Activated T-helper 1 cell treated with anti-CD3 and anti-CD28 coated beads, Interleukin-2, amount 50 U/mL, for 16 hours (primary cell): ENCODE measurements at regions not wholly inside any gene's neighbourhood (a gene's known extent, or its start where the extent isn't known, plus 50 kb on each side); places are given as distances from the start of the nearest gene placed in this dataset.
"Not testable (repeated sequence)": the region's sequence is repeated elsewhere in the genome, so short reads cannot be mapped to it uniquely, and the experiment has no call there.

Experiments used
- DNase-seq, 2 donors: peaks; one replicate each; pipeline ENCODE4 v3.0.0-alpha.2; 2020; ENCODE audit warnings: low read depth in 1 of 2, low spot score in 1 of 2

- DNase-seq, result no peak
Observed at GRCh38 chr1:209101106-209101505, 482.4 kb upstream of the CAMK1G start.

DNA sequence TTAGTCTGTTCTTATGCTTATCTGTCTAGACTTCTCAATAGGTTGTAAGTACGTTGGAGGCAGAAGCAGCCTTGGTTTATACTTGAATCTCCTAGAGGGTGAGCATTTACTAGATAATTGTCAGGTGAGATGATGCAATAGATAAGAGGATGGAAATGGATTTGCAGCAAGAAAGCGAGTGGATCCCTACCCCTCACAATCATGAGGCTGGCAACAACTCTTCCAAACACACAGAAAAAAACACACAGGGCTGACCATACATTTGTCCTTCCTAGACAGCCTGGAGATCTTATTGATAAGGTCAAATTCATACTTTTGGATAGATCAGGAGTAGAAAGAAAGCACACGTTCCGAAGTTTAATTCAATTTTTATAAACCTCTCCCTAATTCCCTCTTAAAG lies 481.4 kb upstream of the CAMK1G start:
- no peak for DNase-seq

DNA sequence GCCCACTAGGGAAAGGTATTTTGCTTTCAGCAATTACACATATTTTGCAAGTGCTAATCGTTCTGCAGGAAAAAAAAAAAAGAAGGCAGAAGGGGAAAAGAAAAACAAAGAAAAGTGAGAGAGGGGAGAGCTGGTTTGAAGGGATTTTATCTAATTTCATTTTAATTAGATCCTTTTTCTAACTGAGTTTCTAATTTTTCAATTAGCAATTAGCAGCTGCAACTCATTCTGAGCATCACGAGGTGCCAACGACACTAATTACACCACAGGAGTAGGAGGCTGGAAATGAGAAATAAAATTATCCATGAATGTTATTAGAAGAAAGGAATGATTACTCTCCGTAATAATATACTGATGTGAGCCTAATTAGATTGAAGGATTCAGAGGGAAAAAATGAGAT lies 481.0 kb upstream of the CAMK1G start:
- no peak for DNase-seq

DNA sequence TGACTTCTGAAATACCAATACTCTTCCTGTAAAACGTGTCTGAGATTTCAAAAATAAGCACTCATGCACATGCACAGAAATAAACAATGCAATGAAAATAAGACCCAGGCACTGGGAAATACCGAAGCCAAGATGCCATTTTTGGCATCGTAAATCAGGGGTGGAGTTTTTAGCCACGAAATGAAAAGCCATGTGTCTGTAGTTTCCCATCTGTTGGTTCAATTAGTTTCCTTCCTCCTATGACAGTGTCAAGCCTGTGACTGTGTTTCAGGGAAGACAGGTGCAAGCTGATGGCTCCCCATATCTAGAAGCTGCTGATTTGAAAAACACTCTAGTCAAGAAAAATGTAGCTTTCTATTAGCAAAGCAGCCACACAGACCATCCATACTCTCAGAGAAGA lies 480.4 kb upstream of the CAMK1G start:
- DNase-seq, result no peak

- DNase-seq, result no peak
Observed at GRCh38 chr1:209104646-209105045, 478.9 kb upstream of the CAMK1G start.

DNA sequence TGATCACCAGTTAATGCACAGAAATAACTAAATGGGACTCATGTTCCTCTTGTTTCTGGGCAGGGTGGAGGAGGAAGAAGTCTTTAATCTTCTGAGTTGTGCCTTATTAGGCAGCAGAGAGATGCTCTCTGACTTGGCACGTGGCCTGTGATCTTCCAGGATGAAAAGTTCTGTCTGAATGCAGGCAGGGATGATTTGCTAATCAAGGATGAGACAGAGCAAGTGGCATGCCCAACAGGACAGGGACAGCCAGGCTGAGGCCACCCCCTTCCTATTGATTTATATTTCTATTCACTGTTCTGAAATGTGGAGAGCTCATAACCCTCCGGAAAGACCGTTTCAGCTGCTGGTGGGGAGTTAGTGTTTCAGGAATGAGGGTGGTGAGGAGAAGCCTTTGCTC lies 477.8 kb upstream of the CAMK1G start:
- DNase-seq, result no peak

DNA sequence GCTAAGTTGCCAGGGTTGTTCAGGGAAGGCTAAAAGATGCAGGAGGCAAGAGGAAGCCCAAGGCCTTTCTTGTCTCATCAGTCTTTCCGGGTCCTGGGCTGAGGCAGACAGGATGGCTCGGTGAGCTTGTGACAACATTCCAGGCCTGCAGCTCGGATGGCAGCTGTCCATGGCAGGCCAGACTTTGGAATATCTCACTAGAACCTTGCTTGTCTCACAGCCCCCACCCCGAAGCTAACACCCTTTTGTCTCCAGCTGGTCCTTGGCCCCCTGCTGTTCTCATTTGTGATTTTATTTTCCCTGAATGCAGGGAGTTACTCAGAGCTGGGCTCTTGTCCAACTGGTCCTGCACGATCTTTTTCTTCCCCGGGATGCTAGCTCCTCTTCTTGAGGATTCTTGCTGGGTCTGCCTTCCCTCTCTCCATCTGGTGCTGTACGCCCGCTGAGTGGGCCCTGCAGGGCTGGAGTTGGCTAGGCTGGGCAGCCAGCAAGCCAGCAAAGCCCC lies 477.2 kb upstream of the CAMK1G start:
- DNase-seq, result no peak

- DNase-seq, result no peak
Observed at GRCh38 chr1:209106861-209107260, 476.7 kb upstream of the CAMK1G start.

DNA sequence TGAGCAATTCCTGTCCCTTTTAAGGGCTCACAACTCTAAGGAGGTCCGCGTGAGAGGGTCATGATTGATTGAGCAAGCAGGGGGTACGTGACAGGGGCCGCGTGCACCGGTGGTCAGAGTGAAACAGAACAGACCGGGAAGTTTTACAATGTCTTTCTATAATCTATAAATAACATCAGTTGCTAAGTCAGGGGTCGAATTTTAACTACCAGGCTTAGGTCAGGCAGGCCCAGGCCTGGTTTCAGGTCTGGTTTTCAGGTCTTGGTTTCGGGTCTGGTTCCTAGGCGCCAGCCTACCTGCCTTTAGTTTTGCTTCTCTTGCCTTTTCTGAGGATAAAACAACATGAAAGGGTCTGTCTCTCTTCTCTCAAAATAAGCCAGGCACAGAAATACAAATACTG lies 476.0 kb upstream of the CAMK1G start:
- DNase-seq, result no peak

DNA sequence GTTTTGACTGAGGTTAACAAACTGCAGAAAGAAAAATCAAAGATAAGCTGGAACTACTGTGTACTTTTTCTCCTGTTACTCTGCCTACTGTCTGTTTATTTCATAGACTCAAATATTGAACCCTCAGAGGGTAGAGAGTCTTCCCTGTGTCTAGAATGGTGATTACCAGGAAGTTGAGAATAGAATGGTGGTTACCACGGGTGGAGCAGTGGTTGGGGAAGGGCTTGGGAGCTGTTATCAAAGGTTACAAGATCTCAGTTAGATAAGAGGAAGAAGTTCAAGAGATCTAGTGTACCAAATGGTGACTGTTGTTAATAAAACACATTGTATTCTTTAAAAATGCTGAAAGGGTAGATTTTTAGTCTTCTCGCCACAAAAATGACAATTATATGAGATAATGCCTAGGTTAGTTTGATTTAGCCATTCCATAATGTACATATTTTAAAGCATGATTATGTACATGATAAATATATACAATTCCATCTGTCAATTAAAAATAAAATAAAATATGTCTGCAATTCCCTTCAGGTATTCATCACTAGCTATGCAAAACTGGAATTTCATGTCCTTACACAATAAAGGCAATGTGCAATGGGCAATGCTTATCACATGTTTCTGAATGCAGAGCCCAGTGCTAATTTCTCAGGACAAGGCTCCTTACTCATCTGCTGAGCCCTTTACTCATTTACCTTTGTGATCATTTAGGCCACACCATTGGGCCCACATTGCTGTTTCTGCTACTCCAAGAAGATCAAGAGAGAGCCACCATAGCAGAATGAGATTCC lies 474.3 kb upstream of the CAMK1G start:
- DNase-seq, result no peak

DNA sequence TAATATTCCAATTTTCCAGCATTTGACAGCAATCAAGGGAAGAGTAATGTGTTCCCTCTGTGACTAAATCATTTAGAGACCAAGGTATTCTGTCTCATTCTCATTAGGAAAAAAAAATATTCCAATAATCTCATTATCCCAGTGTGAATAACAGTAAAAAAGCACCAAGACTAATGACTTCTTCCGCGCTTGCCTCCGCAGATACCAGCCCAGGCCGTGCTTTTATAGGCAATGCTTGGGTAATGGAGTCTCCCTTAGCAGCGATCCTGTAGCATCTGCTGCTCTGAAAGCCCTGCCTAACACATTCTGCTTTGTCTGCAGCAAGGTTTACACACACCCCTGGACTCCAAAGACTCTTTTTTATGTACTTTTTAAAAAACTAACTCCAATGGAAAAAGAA lies 470.0 kb upstream of the CAMK1G start:
- no peak for DNase-seq

DNA sequence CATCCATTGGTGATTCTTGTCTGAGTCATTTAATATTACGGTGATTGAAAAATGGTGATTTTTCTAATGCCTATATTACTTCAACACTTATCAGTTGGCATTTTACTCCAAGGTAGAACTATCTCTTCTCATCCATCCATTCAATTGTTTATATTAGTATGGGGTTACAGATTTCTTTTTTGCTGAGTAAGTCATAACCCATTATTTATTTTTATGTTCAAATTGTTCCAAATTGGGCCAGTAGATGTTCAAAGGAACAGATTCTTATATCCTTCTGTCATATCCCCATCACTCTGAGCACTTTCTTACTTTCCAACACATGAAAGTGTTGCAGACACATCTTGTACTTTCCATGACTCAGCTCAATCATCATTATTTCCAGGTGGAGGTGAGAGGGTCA lies 466.8 kb upstream of the CAMK1G start:
- no peak for DNase-seq

DNA sequence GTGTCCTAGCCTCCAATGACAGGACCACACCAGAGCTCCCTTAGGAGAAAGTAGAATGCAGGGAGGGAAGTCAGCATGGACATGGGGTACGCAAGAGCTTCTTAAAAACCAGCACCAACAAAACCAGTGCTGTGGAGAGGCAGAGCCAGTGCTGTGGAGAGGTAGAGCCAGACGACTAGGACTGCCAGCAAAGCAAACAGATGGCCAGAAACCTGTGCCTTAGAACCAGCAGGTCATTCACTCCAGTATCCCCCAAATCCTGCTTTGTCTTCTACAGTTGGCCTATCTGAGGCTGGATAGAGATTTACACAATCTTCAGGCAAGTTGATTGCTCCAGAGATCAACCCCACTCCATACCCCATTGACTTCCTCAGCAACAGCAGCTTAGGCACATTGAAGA lies 459.9 kb upstream of the CAMK1G start:
- no peak for DNase-seq

DNA sequence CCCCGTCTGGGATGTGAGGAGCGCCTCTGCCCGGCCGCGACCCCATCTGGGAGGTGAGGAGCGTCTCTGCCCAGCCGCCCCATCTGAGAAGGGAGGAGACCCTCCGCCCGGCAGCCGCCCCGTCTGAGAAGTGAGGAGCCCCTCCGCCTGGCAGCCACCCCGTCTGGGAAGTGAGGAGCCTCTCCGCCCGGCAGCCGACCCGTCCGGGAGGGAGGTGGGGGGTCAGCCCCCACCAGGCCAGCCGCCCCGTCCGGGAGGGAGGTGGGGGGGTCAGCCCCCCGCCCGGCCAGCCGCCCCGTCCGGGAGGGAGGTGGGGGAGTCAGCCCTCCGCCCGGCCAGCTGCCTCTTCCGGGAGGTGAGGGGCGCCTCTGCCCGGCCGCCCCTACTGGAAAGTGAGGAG lies 454.4 kb upstream of the CAMK1G start:
- DNase-seq, result not testable (repeated sequence)

GRCh38 chr1:209130886-209131285 lies 452.6 kb upstream of the CAMK1G start:
- DNase-seq, result no peak

DNA sequence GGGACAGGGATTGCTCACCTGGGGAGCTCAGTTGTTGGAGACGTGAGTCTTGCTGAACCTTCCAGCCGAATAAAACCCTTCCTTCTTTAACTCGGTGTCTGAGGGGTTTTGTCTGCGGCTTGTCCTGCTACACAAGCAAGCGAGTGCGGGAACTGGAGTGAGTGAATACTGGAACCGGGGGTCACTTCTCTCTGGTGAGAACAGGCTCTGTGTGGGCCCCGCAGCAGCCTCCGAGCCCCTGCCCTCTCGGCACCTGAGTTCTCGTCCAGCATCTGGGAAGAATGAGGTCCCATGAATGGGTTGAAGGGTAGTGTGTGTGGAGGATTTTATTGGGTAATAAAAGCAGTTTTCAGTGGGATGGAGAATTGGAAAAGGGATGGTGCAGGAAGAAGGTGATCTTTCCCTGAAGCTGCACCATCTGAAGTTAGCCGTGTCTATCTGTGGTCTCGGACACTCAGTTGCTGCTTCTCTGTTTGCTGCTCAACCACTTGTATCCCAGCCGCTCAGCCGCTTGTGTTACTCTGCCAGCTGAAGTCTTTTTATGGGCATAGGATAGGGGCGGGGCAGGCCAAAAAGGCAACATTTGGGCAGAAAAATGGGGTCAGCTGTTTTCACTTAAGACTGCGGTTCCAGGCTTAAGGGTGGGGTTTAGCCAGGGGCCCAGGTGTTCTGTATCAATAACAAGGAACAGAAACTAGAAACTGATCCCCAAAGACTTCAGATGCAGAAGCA lies 450.6 kb upstream of the CAMK1G start:
- no peak for DNase-seq

DNA sequence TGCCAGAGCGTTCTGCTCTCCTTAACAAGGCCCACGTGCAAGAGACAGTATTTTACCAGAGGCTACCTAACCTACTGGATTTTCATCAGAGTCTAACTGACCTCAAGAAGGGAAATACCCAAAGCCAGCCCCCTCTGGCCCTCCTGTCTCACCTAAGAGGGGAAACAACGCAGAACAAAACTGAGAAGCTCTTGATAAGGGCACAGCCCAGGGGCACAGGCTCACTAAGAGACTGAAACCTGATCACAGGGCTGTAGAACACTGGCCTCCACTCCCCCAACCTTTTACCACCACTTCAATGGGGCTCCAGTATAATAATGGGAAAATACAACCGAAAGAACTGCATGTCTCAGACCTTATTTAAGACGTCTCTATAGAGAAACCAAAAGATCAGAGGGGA lies 449.5 kb upstream of the CAMK1G start:
- no peak for DNase-seq

GRCh38 chr1:209143916-209144315 lies 439.6 kb upstream of the CAMK1G start:
- no peak for DNase-seq

DNA sequence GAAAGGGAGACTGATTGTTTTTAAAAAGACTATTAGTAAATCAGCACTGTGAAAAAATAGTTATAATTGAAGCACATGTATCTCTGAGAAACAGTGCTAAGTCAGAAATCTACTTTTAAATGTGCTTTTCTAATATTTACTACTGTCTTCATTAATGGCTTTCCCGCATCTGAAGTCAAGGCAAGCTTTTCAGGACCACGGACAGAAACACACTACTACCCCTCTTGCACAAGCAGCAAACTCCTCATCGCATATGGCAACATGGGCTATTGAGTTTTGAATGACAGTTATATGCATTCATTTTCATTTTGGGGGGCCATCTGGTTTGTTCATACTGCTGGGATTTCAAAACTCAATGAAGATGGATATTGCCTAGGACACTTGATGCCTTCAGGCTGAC lies 433.4 kb upstream of the CAMK1G start:
- DNase-seq, result no peak

DNA sequence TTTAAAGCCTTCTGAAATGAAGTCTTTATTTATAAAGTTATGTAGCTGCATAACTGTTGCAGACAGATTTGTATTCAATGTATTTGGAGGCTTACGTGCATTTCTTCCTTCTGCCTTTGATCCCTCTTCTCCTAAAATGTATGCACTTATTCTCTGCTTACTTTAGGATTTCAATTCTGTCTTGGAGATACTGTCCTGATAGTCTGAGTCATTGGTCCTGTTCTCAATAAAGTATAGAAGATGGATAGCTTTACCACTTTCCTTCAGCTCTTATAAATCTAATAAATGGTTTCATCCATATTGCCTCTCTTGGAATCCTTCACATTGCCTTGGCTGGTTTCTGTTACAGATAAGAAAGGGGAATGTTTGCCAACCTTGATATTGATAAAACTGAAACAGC lies 430.1 kb upstream of the CAMK1G start:
- no peak for DNase-seq

- DNase-seq, result no peak
Observed at GRCh38 chr1:209154912-209155311, 428.6 kb upstream of the CAMK1G start.

- no peak for DNase-seq
Observed at GRCh38 chr1:209155546-209155945, 428.0 kb upstream of the CAMK1G start.

DNA sequence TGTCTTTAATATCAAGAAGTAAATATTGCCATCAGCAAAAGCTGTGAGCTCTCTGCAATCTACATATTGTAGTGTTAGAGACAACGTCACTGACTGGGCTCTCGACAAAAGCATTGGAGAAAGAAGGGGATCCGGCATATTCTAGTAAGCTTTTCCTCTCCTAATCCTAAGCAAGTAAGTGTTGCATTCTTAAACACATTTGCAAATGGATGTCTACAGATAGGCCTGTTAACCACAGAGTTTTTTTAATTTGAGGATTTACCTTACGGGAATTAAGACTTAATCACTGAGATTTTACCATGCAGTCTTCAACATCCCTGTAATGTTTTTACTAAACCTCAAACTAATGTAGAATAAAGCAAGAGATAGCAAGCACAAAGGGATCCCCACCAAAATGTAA lies 426.5 kb upstream of the CAMK1G start:
- DNase-seq, result no peak
